Stomach (tissue), 4 donors: ENCODE measurements at regions not wholly inside any gene's neighbourhood (a gene's known extent, or its start where the extent isn't known, plus 50 kb on each side); places are given as distances from the start of the nearest gene placed in this dataset.

ENCODE experiments used
- POLR2A ChIP-seq, 4 donors: fragments of 450-650 bp; IDR thresholded peaks; one replicate each; pipeline ENCODE4 v1.6.1; 2016; ENCODE audit warnings: antibody characterized with exemption in 4 of 4, control low read depth in 2 of 4, mild to moderate bottlenecking in 1 of 4, moderate library complexity in 1 of 4
- TF ChIP-seq, protein P1 (sequence below), 7 experiments: fragments of 450-650 bp in 4 of 7; fragments of 200-600 bp in 3 of 7; sonication (generic) in 3 of 7; IDR thresholded peaks; one replicate each; pipeline ENCODE4 v1.5.1; 2016 to 2019; ENCODE audit warnings: antibody characterized with exemption in 7 of 7, control low read depth in 2 of 7, mild to moderate bottlenecking in 1 of 7

- TF ChIP-seq, protein P1, sequence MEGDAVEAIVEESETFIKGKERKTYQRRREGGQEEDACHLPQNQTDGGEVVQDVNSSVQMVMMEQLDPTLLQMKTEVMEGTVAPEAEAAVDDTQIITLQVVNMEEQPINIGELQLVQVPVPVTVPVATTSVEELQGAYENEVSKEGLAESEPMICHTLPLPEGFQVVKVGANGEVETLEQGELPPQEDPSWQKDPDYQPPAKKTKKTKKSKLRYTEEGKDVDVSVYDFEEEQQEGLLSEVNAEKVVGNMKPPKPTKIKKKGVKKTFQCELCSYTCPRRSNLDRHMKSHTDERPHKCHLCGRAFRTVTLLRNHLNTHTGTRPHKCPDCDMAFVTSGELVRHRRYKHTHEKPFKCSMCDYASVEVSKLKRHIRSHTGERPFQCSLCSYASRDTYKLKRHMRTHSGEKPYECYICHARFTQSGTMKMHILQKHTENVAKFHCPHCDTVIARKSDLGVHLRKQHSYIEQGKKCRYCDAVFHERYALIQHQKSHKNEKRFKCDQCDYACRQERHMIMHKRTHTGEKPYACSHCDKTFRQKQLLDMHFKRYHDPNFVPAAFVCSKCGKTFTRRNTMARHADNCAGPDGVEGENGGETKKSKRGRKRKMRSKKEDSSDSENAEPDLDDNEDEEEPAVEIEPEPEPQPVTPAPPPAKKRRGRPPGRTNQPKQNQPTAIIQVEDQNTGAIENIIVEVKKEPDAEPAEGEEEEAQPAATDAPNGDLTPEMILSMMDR (IDR thresholded peaks at IDR 0.05) = no peak
- no peak for TF ChIP-seq POLR2A (IDR thresholded peaks at IDR 0.05)
Measured at GRCh38 chr3:24981924-24982323, 446.1 kb upstream of the RARB start.
